ENCODE measurements at regions not wholly inside any gene's neighbourhood (a gene's known extent, or its start where the extent isn't known, plus 50 kb on each side); places are given as distances from the start of the nearest gene placed in this dataset.
"Not testable (repeated sequence)": the region's sequence is repeated elsewhere in the genome, so short reads cannot be mapped to it uniquely, and the experiment has no call there.

DNA sequence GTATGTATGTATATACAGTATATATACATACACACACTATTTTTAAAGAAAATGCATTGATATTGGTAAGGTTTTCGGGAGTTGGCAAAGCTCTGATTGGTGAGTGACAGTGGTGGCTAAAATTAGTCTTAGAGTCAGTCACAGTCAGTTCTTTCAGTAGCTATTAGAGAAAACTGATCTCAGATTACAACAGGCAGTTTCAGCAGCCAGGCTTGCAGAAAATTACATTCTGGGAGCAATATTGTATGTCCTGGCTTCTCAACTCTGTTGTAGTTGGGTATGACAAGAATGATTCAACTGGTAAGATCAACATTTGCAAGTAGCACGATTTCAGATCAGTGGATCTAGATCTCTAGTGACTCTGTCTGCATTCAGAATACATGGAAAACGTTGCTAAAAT lies 897.9 kb upstream of the AUTS2 start:
- no peak for DNase-seq (ENCODE audit: low spot score)

DNA sequence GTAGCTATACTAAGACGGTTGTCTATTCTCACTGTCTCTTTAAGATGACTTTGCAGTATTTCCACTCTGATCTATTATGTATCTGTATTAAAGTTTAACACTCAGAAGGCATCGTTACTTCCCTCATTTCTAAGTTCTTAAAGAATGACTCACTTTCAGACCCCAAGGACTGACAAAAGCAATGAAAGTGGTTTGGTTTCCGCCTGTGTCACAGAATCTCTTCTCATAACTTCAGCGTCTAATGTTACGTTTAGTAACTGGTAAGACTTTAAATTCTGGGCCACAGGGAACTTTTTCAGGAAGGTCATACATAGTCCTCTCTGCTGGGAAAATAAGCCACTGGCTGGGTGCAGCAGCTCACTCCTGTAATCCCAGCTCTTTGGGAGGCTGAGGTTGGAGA lies 892.0 kb upstream of the AUTS2 start:
- no peak for DNase-seq (ENCODE audit: low spot score)

DNA sequence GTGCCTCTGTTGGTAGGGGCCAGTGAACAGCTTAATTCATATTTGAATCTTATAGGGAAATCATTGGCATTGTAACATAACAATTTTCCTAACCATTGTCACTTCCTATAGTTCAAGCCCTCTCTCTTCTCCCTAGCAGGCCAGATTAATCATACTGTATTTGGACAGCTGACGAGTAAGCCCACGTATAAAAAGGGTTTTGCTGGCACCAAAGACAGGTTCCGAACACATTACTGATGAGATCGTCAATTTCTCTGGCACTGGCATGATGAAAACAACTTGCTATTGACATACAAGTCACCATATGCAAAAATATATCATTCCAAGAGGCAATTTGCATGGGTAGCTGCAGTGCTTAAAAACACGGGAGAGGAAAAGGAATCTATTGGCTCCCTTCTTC lies 891.1 kb upstream of the AUTS2 start:
- DNase-seq (ENCODE audit: low spot score), result no peak

DNA sequence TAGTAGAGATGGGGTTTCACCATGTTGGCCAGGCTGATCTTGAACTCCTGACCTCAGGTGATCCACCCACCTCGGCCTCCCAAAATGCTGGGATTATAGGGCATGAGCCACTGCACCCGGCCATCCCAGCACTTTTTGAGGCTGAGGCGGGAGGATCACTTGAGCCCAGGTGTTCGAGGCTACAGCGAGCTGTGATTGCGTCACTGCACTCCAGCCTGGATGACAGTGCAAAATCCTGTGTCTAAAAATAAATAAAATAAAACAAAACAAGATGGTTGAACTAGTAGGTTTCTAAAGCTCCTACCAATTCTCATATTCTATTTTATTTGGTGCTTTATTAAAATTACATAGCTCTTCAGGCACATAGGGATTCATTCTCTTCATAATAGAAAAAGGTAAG lies 890.3 kb upstream of the AUTS2 start:
- DNase-seq (ENCODE audit: low spot score), result no peak

DNA sequence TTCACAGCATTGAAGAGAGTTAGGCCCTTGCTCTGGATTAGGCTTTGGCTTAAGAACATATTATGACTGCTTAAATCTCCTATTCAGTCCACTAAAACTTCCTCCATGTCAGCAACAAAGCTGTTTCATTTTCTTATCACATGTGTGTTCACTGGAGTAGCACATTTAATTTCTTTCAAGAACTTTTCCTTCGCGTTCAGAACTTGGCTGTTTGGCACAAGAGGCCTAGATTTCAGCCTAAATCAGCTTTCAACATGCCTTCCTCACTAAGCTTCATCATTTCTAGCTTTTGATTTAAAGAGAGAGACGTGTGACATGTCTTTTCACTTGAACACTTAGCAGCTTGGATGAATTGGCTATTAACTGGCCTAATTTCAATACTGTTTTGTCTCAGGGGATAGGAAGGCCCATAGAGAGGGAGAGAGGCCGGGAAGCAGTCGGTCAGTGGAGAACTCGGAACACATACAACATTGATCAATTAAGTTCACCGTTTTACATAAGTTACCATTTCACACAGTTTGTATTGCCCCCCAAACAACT lies 885.2 kb upstream of the AUTS2 start:
- no peak for DNase-seq (ENCODE audit: low spot score)

DNA sequence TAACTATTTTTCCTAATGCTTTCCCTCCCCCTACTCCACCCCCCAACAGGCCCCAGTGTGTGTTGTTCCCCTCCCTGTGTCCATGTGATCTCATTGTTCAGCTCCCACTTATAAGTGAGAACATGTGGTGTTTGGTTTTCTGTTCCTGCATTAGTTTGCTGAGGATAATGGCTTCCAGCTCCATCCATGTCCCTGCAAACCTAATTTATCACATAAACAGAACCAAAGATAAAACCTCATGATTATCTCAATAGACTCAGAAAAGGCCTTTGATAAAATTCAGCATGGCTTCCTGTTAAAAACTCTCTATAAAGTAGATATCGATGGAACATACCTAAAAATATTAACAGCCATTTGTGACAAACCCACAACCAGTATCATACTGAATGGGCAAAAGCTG lies 884.1 kb upstream of the AUTS2 start:
- DNase-seq (ENCODE audit: low spot score), result not testable (repeated sequence)

DNA sequence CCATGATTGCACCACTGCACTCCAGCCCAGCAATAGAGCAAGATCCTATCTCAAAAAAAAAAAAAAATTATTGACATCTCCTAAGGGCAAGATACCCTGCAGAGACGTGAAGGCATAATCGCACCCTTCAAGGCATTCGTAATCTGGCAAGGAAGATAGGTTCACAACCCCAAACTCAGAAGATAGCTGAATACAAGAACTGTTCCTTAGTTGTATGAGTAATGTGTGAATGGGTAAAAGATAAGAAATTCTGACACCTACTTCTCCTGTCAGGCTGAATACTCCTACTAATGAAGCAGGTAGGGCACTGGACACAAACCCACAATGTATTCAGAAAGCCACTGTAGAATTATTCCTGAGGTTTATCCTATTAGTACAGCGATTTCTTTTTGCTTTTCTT lies 882.4 kb upstream of the AUTS2 start:
- no peak for DNase-seq (ENCODE audit: low spot score)

DNA sequence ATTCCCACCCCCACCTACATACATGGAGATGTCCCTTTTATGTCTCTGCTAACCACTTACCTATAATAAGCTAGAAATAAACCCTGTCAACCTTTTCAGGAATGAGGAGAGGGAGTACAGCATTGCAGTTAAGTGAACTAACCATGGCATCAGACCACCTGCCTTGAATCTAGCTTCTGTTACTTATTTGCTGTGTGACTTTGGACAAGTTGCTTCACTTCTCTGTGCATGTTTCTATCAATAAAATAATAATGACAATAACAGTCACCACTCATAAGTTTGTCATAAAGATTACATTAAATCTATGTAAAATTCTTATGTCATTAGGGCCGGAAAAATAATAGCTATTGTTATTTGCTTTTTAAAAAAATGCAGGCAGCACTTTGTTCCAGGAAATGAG lies 881.1 kb upstream of the AUTS2 start:
- DNase-seq (ENCODE audit: low spot score), result no peak

DNA sequence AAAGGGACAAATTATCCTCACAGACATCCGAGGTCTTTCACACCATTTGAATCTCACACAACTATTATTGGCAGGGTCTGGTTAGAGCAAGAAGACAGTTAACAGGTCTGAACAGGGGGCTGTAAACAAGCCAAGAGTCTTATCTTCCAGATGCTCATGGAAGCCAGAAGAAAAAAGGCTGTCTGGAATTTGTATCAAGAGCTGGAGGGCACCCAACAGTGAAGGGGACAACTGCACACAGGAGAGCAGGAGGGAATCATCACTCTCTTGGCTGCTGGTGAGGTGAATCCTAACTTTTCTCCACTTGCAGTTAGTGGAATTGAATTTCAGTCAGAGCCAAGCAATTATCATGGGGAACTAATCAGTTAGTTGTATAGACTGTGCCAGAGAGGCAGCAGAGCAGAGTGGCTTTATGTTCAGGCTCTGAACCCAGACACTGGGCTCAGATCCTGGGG lies 880.2 kb upstream of the AUTS2 start:
- DNase-seq (ENCODE audit: low spot score), result no peak

DNA sequence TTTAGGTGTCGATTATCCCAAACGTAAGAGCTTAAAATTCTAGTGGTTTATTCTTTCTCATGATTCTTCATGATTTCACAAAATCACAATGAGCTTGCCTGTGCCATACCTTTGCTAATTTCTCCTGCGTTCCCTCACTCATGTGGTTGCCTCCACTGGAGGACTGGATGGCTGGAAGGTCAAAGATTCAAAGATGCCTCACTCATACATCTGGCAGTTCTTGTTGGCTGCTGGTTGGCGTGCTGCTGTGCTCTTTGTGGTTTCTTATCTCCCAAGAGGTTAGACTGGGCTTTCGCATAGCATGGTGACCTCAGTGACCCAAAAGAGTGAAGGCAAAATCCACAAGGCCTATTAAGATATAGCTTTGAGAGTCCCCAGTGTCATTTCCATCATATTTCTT lies 877.6 kb upstream of the AUTS2 start:
- no peak for DNase-seq (ENCODE audit: low spot score)

DNA sequence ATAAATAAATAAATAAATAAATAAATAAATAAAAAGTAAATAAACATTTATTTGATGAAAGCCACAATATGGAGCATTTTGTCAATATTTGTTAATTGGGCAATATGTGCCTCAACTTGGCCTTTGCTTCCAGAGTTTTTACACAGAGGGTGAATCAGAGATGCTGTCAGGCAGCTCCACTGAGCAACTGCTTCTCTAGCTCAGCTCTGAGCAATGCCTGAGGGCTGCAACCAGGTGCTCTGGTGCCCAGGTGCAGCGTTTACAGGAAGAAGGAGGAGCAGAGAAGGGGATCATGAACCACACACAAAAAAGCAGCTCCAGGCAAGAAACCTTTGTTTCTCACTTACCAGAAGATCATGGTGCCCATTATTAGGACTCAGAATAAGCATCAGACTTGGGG lies 876.2 kb upstream of the AUTS2 start:
- DNase-seq (ENCODE audit: low spot score), result no peak

DNA sequence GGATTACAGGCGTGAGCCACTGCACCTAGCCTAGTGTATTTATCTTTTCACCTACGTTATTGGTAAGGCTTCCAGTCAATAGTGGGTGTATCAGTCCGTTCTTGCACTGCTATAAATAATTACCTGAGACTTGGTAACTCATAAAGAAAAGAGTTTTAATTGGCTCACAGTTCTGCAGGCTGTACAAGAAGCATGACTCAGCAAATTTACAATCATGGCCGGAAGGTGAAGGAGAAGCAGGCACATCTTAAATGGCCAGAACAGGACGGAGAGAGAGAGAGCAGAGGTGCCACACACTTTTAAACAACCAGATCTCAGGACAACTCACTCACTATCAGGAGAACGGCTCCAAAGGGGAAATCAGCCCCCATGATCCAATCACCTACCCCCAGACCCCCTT lies 873.3 kb upstream of the AUTS2 start:
- no peak for DNase-seq (ENCODE audit: low spot score)

DNA sequence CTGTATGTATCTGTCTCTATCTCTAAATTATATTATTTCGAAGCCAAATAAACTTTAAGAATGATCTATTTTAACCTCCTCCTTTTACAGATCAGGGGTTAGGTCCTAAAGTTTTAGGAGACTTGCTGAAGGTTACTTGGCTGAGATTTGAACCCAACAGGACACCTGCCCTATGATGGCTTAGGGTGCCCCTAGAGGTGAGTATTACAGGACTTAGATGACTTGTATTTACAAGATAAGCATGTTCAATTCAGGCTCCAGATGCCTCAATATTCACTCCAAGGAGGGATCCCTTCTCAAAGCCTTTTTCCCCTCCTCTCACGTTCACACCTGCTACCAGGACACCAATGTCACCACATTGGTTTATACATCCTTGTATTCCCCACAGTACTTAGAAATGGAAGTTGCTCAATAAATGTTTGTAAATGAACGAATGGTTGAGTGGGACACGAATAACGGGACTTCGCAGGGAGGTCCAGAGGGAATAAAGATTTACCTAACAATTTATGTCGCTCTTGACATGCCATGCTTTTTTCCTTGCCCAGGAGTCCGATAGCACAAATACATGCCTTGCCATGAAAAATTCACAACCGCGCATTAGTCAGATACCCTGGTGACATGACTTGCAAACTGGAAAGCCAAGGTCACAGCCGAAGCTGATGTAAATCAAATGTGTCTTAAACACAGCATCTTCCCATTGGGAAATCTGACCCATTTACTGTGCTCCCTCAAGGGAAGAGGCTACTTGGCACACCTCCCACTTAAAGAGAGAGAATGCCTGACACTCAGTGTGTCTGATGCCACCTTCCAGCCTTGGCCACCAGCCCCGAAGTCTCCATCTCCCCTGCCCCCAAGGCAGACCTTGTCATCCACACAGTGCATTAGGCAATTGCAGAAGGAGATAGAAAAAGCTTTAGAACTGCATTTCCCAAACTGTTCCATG lies 872.2 kb upstream of the AUTS2 start:
- DNase-seq (ENCODE audit: low spot score), result no peak

DNA sequence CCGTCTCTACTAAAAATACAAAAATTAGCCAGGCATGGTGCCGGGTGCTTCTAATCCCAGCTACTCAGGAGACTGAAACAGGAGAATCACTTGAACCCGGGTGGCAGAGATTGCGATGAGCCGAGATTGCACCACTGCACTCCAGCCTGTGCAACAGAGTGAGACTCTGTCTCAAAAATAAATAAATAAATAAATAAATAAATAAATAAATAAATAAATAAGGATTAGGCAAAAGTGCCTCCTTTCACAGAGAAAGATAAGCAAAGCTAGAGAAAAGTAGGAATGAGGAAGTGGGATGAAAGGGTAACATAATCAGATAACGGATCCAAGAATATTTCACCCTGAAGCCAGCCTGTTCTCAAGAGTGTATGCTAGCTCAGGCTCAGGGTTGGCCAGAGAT lies 869.6 kb upstream of the AUTS2 start:
- DNase-seq (ENCODE audit: low spot score), result not testable (repeated sequence)

DNA sequence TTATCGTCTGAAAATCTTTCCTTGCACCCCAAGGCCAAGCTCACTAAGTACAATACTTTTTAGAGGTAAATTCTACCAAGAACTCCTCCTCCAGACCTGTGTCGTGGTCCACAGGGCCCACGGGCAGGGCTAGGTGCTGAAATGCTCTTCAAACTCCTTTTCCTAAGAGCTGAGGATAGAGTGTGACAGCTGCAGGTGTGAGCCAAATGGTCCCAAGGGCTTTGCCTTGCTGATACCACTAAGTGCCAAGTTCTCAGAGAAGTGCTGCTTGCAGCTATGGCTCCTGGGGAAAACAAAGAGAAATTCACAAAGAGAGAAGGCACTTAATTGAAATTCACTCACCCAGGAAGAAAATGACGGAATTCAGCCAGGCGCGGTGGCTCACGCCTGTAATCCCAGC lies 868.9 kb upstream of the AUTS2 start:
- no peak for DNase-seq (ENCODE audit: low spot score)

DNA sequence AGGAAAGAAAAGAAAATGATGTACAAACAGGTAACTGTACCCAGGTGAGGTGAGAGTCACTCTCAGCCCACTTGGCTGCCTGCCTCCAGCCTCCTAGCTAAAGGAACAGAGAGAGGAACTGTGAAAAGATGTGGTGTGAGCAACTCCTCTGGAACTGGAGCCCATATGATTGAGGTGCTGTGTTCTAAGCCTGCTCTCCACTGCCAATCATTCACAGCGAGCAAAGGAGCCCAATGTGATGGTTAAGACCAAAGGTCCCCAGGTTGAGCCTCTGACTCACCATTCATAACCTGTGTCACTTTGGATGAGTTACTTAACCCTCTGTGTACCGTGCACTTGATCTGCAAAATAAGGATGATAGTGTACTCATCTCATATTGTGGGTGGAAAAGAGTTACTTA lies 868.1 kb upstream of the AUTS2 start:
- DNase-seq (ENCODE audit: low spot score), result no peak

DNA sequence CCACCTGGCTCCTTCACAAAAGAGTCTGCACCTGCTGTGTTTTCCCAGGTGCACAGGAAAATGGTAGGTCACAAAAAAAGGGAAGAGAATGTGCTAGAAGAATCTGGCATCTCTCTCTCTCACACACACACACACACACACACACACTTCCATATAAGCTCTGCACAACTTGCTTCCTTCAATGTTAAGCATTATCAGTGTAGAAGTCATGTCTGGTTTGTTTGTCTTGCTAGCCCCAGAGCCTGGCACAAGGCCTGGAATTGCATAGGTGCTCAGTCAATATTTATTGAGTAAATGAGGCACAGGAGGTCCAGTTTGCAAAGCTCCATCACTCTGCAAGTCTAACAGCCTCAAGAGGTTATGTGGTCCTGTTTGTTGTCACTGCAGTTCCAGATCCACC lies 867.3 kb upstream of the AUTS2 start:
- DNase-seq (ENCODE audit: low spot score), result no peak

DNA sequence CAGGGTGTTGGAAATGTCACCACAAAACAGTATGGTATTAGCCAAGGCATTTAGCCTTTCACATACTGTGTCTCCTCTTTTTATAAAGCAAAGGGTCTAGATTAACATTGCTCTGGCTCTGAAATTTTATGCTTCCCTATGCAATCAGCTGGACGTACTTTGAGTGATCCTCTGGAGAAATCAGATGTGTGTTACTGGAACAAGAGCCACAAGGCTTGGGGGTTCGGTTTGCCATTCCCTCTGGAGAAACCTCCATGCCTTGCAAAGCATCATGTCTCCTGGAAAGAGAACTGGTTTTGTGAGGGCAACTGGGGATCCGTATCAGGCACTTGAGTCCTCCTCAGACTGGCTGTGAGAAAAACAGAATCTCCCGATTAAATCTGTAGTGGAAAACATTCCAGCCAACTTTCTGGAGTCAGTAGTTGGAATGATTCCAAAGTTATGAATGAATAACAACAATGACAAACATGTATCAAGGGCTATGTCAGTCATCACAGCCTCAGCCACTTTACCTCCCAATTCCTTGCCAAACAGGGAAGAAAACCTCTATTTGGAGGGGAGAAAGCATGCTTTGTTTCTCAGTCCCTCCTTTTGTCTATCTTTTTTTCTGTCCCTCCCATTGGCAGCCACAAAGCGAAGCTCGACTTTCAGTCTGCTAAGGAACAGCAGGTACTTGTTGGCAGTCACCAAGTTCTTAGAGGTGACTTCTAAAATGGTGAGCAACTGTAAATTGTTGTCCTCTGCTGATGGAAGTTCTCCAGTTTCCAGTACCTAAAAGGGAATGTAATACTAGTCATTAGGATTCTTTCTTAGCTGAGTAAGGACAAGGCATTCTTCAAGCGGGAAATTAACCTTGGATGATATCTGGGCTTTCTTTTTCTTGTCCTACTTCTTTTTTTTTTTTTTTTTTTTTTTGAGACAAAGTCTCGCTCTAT lies 864.8 kb upstream of the AUTS2 start:
- DNase-seq (ENCODE audit: low spot score), result no peak

DNA sequence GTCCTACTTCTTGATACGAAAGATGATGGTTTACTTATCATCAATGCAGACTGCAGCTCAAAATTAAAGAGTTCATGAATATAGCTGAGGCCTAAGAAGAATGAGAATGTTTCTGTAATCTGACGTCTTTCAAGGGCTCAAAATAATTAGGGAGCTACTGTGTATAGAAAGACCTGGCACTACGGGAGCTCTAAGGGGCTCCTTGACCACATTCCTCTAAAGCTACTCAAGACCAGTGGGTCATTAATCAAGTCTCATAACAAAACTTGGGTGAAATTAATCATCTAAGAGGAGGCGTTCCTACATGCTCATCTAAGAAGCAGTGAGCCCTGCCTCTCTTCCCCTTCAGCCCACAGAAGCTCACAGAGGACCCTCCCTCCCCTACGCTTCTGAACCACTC lies 863.8 kb upstream of the AUTS2 start:
- DNase-seq (ENCODE audit: low spot score), result no peak

DNA sequence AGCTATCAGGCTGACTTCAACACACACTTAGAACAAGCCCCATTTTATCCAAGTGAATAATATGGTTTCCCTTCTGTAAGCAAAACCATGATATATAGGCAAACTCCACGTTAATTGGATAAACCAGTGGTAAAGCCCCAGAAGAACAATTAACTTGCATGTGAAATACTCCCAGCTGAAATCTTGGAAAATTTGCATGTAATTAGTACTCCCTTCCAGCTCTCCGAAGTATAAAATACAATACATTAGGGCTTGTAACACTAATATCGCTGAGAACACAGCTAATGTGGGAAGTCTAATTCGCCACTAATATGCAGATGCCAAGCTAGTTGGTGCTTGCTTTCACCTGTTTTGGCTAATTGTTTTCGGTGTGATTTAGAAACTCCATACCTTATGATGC lies 859.0 kb upstream of the AUTS2 start:
- no peak for DNase-seq (ENCODE audit: low spot score)

DNA sequence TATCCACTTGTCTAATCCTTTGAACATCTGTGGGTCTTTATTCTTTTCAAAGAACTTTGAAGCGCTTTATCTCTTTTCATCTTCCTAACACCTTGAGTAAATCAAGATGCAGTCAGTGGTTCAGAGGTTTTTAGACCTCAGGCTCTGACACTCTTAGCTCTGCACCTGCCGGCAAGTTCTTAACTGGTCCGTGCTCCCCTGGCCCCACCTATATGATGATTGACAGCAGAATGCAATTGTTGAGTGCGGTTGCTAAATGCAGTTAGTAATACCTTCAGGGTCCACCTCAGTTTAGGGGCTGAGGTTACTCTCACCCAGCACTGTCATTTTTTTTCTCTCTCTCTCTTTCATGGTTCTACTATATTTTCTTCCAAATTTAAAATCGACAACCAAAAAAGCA lies 854.2 kb upstream of the AUTS2 start:
- DNase-seq (ENCODE audit: low spot score), result no peak

Data from left forelimb (tissue), 1 donor.